ENCODE measurements at regions not wholly inside any gene's neighbourhood (a gene's known extent, or its start where the extent isn't known, plus 50 kb on each side); places are given as distances from the start of the nearest gene placed in this dataset.

DNA sequence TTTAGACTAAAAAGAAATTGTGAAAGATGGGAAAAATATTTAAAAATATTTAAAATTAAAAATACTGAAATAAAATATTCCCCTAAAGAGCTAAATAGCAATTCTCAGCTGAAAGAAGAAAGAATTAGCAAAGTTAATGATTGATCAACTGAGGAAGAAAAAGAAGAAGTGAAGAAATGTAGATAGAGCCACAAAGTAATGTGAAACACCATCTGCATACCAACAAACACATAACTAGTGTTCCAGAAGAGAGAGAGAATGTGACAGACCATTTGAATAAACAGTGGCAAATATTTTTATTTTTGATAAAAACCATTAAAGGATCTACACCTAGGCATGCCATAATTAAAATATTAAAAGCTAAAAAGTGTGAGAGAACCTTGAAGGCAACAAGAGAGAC lies 784.5 kb upstream of the ZWINT start:
- no peaks in the 10 kb centered on the region for H3K4me1 ChIP-seq (ENCODE audit: control insufficient read depth in 2 of 2, insufficient read depth in 2 of 2, low read length in 2 of 2)
- Mint-ChIP-seq H3K27ac (no peak overlapping the region), H3K27me3 (no peaks in the 10 kb centered on the region), H3K9me3 (ENCODE audit: insufficient read depth) (peaks cover 2% of the 10 kb centered on the region), H3K4me1 (no peaks in the 10 kb centered on the region), H3K4me3 (no peak overlapping the region)
- H3K79me2 ChIP-seq (ENCODE audit: control insufficient read depth, insufficient read depth, low read length) = no peaks in the 10 kb centered on the region
- H3K36me3 ChIP-seq (replicated peaks in 1 of 2; ENCODE audit: control extremely low read depth in 1 of 2, control insufficient read depth in 1 of 2, extremely low read depth in 1 of 2, insufficient read depth in 2 of 2, low read length in 1 of 2) = no peaks in the 10 kb centered on the region
- intact Hi-C loops (cut with micrococcal nuclease) = no loop called here
- no peak for TF ChIP-seq EZH2 (IDR thresholded peaks at IDR 0.05; ENCODE audit: borderline replicate concordance, insufficient read depth, low read depth, low read length, poor library complexity, severe bottlenecking)
- no peak for TF ChIP-seq CTCF (IDR thresholded peaks at IDR 0.05)
- no peak overlapping the region for H3K9ac ChIP-seq (ENCODE audit: low read length)
- no peak for DNase-seq
- H4K20me1 ChIP-seq (ENCODE audit: control insufficient read depth, insufficient read depth, low read length, poor library complexity, severe bottlenecking) = no peaks in the 10 kb centered on the region
- no peak overlapping the region for H2AFZ ChIP-seq (ENCODE audit: insufficient read depth, low read depth, low read length, poor library complexity, severe bottlenecking)
- no peak for ATAC-seq (ENCODE audit: low read depth)
- no peak overlapping the region for H3K4me2 ChIP-seq (replicated peaks; ENCODE audit: low read depth, low read length, poor library complexity, severe bottlenecking)
- H3K4me3 ChIP-seq (ENCODE audit: control extremely low read depth in 1 of 5, extremely low read depth in 1 of 5, insufficient read depth in 1 of 5, low read depth in 2 of 5, low read length in 4 of 5) = no peak overlapping the region
- ChIA-PET POLR2A (no interaction called here), CTCF (no interaction called here)
- H3K27me3 ChIP-seq (replicated peaks in 1 of 4; ENCODE audit: control extremely low read depth in 1 of 4, control insufficient read depth in 3 of 4, insufficient read depth in 4 of 4, low read length in 3 of 4) = no peaks in the 10 kb centered on the region
- H3K27ac ChIP-seq (ENCODE audit: low read length in 2 of 2) = no peak overlapping the region
- H3K9me3 ChIP-seq (ENCODE audit: control extremely low read depth in 1 of 3, control insufficient read depth in 2 of 3, insufficient read depth in 1 of 3, low read length in 2 of 3) = no peaks in the 10 kb centered on the region

- WGBS (ENCODE audit: insufficient coverage) = no CpG with 5 or more reads among the region's 7 CpGs
- Histone ChIP-seq H3K36me3 (replicated peaks in 1 of 2; ENCODE audit: control extremely low read depth in 1 of 2, control insufficient read depth in 1 of 2, extremely low read depth in 1 of 2, insufficient read depth in 2 of 2, low read length in 1 of 2) (no peaks in the 10 kb centered on the region), H3K4me3 (ENCODE audit: control extremely low read depth in 1 of 5, extremely low read depth in 1 of 5, insufficient read depth in 1 of 5, low read depth in 2 of 5, low read length in 4 of 5) (no peak overlapping the region), H3K9me3 (ENCODE audit: control extremely low read depth in 1 of 3, control insufficient read depth in 2 of 3, insufficient read depth in 1 of 3, low read length in 2 of 3) (no peaks in the 10 kb centered on the region), H3K27me3 (replicated peaks in 1 of 4; ENCODE audit: control extremely low read depth in 1 of 4, control insufficient read depth in 3 of 4, insufficient read depth in 4 of 4, low read length in 3 of 4) (no peaks in the 10 kb centered on the region), H4K20me1 (ENCODE audit: control insufficient read depth, insufficient read depth, low read length, poor library complexity, severe bottlenecking) (no peaks in the 10 kb centered on the region), H3K4me1 (ENCODE audit: control insufficient read depth in 2 of 2, insufficient read depth in 2 of 2, low read length in 2 of 2) (no peaks in the 10 kb centered on the region), H2AFZ (ENCODE audit: insufficient read depth, low read depth, low read length, poor library complexity, severe bottlenecking) (no peak overlapping the region), H3K4me2 (replicated peaks; ENCODE audit: low read depth, low read length, poor library complexity, severe bottlenecking) (no peak overlapping the region), H3K27ac (ENCODE audit: low read length in 2 of 2) (no peak overlapping the region), H3K9ac (ENCODE audit: low read length) (no peak overlapping the region), H3K79me2 (ENCODE audit: control insufficient read depth, insufficient read depth, low read length) (no peaks in the 10 kb centered on the region)
- DNase-seq = no peak
- no peak for ATAC-seq (ENCODE audit: low read depth)
- H3K27me3 Mint-ChIP-seq = no peaks in the 10 kb centered on the region
- H3K4me3 Mint-ChIP-seq = no peak overlapping the region
- H3K27ac Mint-ChIP-seq = no peak overlapping the region
- TF ChIP-seq CTCF (IDR thresholded peaks at IDR 0.05) = no peak
- TF ChIP-seq EZH2 (IDR thresholded peaks at IDR 0.05; ENCODE audit: borderline replicate concordance, insufficient read depth, low read depth, low read length, poor library complexity, severe bottlenecking) = no peak
- peaks cover 2% of the 10 kb centered on the region for H3K9me3 Mint-ChIP-seq (ENCODE audit: insufficient read depth)
- ChIA-PET POLR2A (no interaction called here), CTCF (no interaction called here)
- intact Hi-C loops (cut with micrococcal nuclease) = no loop called here
- H3K4me1 Mint-ChIP-seq = no peaks in the 10 kb centered on the region
These were observed 782.0 kb upstream of the ZWINT start for GRCh38 chr10:57142925-57143576.
